ENCODE measurements at regions not wholly inside any gene's neighbourhood (a gene's known extent, or its start where the extent isn't known, plus 50 kb on each side); places are given as distances from the start of the nearest gene placed in this dataset.

- intact Hi-C loops (cut with micrococcal nuclease; ENCODE audit: unreplicated experiment), result no loop called here
- no TSS peak for BruUV-seq (replicated peaks)
- DNase-seq (ENCODE audit: low read depth, low spot score), result peak; percentile 2
- H3K27me3 ChIP-seq (ENCODE audit: control insufficient read depth, insufficient read depth, low read length), result no peaks in the 10 kb centered on the region
- H3K36me3 ChIP-seq (ENCODE audit: control insufficient read depth, insufficient read depth, low read length), result no peaks in the 10 kb centered on the region
- ChIA-PET CTCF (no interaction called here), POLR2A (interaction anchor here (0.6 to 0.7 kb wide), 2 partner anchors 10 to 21 kb away, joined by 5 to 8 read pairs; no protein-coding TSS in a partner anchor)
- no peak for TF ChIP-seq POLR2AphosphoS5 (IDR thresholded peaks at IDR 0.05; ENCODE audit: low read depth, low read length)
- TF ChIP-seq SIN3A (IDR thresholded peaks at IDR 0.05; ENCODE audit: borderline replicate concordance, insufficient read depth, low read depth, low read length), result no peak
- TF ChIP-seq CTCF (IDR thresholded peaks at IDR 0.05), result no peak
- no peak for TF ChIP-seq TCF7L2 (IDR thresholded peaks at IDR 0.05; ENCODE audit: low read depth, low read length)
- TF ChIP-seq, protein P1, sequence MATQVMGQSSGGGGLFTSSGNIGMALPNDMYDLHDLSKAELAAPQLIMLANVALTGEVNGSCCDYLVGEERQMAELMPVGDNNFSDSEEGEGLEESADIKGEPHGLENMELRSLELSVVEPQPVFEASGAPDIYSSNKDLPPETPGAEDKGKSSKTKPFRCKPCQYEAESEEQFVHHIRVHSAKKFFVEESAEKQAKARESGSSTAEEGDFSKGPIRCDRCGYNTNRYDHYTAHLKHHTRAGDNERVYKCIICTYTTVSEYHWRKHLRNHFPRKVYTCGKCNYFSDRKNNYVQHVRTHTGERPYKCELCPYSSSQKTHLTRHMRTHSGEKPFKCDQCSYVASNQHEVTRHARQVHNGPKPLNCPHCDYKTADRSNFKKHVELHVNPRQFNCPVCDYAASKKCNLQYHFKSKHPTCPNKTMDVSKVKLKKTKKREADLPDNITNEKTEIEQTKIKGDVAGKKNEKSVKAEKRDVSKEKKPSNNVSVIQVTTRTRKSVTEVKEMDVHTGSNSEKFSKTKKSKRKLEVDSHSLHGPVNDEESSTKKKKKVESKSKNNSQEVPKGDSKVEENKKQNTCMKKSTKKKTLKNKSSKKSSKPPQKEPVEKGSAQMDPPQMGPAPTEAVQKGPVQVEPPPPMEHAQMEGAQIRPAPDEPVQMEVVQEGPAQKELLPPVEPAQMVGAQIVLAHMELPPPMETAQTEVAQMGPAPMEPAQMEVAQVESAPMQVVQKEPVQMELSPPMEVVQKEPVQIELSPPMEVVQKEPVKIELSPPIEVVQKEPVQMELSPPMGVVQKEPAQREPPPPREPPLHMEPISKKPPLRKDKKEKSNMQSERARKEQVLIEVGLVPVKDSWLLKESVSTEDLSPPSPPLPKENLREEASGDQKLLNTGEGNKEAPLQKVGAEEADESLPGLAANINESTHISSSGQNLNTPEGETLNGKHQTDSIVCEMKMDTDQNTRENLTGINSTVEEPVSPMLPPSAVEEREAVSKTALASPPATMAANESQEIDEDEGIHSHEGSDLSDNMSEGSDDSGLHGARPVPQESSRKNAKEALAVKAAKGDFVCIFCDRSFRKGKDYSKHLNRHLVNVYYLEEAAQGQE (IDR thresholded peaks at IDR 0.05; ENCODE audit: insufficient read depth in 1 of 2, low read depth in 2 of 2, low read length in 1 of 2), result no peak
- no peak overlapping the region for H3K27ac ChIP-seq (ENCODE audit: low read length)
- in situ Hi-C loops (cut with HindIII; ENCODE audit: low pct_unique_long_range_greater_than_20kb, low sequenced_read_pairs), result no loop called here
- no peaks in the 10 kb centered on the region for H3K9me3 ChIP-seq (ENCODE audit: control insufficient read depth, insufficient read depth, low read depth, low read length)
- H3K4me3 ChIP-seq (ENCODE audit: low read depth in 2 of 2, low read length in 2 of 2), result no peak overlapping the region
- ATAC-seq, result peak; percentile 58; the same call in 1 of the 2 replicates
- no peaks in the 10 kb centered on the region; the same call in 1 of the 2 replicates for H3K4me1 ChIP-seq (ENCODE audit: control insufficient read depth, insufficient read depth, low read length)
Measured at GRCh38 chr18:22057908-22058527, 111.4 kb upstream of the GATA6 start.

- no TSS peak for BruUV-seq (replicated peaks)
- Histone ChIP-seq H3K9me3 (ENCODE audit: control insufficient read depth, insufficient read depth, low read depth, low read length) (no peaks in the 10 kb centered on the region), H3K4me1 (ENCODE audit: control insufficient read depth, insufficient read depth, low read length) (no peaks in the 10 kb centered on the region; the same call in 1 of the 2 replicates), H3K36me3 (ENCODE audit: control insufficient read depth, insufficient read depth, low read length) (no peaks in the 10 kb centered on the region), H3K4me3 (ENCODE audit: low read depth in 2 of 2, low read length in 2 of 2) (no peak overlapping the region), H3K27me3 (ENCODE audit: control insufficient read depth, insufficient read depth, low read length) (no peaks in the 10 kb centered on the region), H3K27ac (ENCODE audit: low read length) (no peak overlapping the region)
- ChIA-PET CTCF (no interaction called here), POLR2A (no interaction called here)
- no peak for DNase-seq (ENCODE audit: low read depth, low spot score)
- intact Hi-C loops (cut with micrococcal nuclease; ENCODE audit: unreplicated experiment), result no loop called here
- no peak for ATAC-seq
- in situ Hi-C loops (cut with HindIII; ENCODE audit: low pct_unique_long_range_greater_than_20kb, low sequenced_read_pairs), result no loop called here
- TF ChIP-seq POLR2AphosphoS5 (IDR thresholded peaks at IDR 0.05; ENCODE audit: low read depth, low read length), result no peak
- no peak for TF ChIP-seq SIN3A (IDR thresholded peaks at IDR 0.05; ENCODE audit: borderline replicate concordance, insufficient read depth, low read depth, low read length)
- TF ChIP-seq TCF7L2 (IDR thresholded peaks at IDR 0.05; ENCODE audit: low read depth, low read length), result no peak
- TF ChIP-seq CTCF (IDR thresholded peaks at IDR 0.05), result no peak
- TF ChIP-seq, protein P1 (IDR thresholded peaks at IDR 0.05; ENCODE audit: insufficient read depth in 1 of 2, low read depth in 2 of 2, low read length in 1 of 2), result no peak
Measured at GRCh38 chr18:22060361-22060760, 109.0 kb upstream of the GATA6 start.

Measured in Panc1 (cell line).